OCI-LY7 (cell line): ENCODE measurements at regions not wholly inside any gene's neighbourhood (a gene's known extent, or its start where the extent isn't known, plus 50 kb on each side); places are given as distances from the start of the nearest gene placed in this dataset.

Experiments
- EZH2phosphoT487 ChIP-seq: fragments of 200-600 bp; sonication (generic); IDR thresholded peaks from 2 replicates; pipeline ENCODE4 v1.6.1; 2018; ENCODE audit warnings: low read depth, borderline replicate concordance, mild to moderate bottlenecking, mixed run types, antibody characterized with exemption, low read length, moderate library complexity, mixed read lengths
- TF ChIP-seq, protein P1 (sequence below): fragments of 200-600 bp; sonication (generic); conservative IDR thresholded peaks from 2 replicates; pipeline ENCODE4 v1.5.1; 2014; ENCODE audit warnings: mild to moderate bottlenecking, antibody characterized with exemption, low read length, moderate library complexity, mixed read lengths

DNA sequence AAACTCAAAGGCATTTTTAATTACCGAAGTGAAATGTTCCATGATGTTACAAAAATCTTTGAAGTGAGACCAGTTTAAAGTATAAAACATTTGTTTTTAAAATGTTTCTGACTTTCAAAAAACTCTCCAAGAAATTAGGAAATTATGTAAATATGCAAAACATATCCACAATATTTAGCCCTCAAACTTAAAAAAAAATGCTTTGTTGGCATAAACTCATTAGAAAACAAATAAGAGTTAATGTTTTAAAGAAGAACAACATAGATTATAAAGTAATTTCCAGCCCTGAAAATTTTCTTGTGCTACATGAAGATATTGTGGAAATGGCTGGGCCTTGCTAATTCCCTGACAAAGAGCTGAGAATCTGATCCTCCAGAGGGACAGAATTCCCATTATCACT lies 199.7 kb upstream of the STARD13 start:
- TF ChIP-seq, protein P1, sequence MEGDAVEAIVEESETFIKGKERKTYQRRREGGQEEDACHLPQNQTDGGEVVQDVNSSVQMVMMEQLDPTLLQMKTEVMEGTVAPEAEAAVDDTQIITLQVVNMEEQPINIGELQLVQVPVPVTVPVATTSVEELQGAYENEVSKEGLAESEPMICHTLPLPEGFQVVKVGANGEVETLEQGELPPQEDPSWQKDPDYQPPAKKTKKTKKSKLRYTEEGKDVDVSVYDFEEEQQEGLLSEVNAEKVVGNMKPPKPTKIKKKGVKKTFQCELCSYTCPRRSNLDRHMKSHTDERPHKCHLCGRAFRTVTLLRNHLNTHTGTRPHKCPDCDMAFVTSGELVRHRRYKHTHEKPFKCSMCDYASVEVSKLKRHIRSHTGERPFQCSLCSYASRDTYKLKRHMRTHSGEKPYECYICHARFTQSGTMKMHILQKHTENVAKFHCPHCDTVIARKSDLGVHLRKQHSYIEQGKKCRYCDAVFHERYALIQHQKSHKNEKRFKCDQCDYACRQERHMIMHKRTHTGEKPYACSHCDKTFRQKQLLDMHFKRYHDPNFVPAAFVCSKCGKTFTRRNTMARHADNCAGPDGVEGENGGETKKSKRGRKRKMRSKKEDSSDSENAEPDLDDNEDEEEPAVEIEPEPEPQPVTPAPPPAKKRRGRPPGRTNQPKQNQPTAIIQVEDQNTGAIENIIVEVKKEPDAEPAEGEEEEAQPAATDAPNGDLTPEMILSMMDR: no peak
- no peak for TF ChIP-seq EZH2phosphoT487
